Hematopoietic multipotent progenitor cell treated with erythropoietin and hydrocortisone succinate and interleukin-3 and kit ligand, for 6 days (in vitro differentiated cells): ENCODE measurements at regions not wholly inside any gene's neighbourhood (a gene's known extent, or its start where the extent isn't known, plus 50 kb on each side); places are given as distances from the start of the nearest gene placed in this dataset.
"Not testable (repeated sequence)": the region's sequence is repeated elsewhere in the genome, so short reads cannot be mapped to it uniquely, and the experiment has no call there.

Experiments
- DNase-seq: peaks from one replicate; pipeline ENCODE4 v3.0.0-alpha.2; 2015

DNA sequence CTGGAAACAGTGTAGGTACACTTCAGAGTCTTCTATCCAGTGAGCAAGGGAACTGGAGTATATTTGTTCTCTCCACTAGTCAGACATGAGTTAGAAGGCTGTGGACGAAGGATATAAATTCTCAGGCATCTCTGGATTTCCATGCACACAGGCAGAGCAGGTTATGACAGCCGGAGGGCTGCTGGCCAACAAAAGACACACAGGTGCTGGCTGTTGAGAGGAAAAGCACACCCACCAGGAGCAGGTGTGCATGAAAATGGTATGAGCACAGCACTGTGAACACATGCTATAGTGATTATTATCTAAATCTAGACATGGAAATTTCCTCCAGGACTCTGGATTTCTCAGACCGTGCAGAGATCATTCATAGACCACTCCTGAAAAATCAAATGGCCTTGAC lies 444.7 kb upstream of the RPS6KA3 start:
- no peak for DNase-seq

DNA sequence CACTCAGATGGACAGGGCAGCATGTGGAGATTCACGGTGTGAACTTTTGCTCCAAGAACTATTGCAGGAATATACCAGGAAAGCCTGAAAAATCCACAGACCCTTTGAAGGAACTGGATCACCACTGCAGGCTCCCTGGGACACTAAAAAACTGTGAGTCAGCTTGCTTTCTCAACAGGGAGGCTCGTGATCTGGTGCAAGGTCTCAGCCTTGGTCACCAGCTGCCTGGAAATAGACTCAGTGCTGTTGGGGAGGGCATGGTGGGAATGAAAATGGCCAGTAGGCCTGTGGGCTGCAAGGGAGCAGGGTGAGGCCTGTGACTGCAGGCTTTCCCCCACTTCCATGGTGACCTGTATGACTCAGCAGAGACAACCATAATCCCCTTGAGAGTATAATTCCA lies 426.4 kb upstream of the RPS6KA3 start:
- no peak for DNase-seq

DNA sequence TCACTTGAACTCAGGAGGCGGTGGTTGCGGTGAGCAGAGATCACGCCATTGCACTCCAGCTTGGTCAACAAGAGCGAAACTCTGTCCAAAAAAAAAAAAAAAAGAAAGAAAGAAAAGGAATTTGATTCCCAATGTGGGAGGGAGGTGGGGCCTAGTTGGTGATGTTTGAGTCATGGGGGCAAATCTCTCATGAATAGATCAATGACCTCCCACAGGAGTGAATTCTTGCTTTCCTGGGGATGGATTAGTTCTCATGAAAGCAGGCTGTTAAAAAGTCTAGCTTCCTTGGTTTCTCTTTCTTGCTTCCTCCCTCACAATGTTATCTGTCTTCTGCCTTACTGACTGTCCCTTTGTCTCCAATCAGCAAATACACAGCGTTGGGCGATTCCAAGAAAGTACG lies 419.5 kb upstream of the RPS6KA3 start:
- no peak for DNase-seq

DNA sequence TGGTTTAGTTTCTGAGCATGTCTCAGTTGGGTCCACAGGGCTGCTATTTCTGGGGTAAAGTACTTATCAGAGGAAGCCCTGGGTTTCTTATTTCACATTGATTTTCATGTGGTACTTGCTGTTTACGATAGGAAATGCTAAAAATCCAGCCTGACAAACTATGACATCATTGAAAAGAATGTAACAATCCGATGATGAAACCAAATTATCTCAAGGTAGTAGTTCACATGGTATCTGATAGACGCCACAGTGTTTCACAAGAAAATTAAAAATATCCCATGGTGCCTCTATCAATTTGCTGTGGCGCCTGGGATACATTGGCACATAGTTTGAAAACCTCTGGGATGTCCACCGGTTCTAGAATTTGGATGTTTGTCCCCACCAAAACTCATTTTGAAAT lies 418.9 kb upstream of the RPS6KA3 start:
- no peak for DNase-seq

GRCh38 chrX:20681683-20682082 lies 415.0 kb upstream of the RPS6KA3 start:
- DNase-seq, result no peak

- no peak for DNase-seq
Observed at GRCh38 chrX:20680998-20681397, 414.3 kb upstream of the RPS6KA3 start.

DNA sequence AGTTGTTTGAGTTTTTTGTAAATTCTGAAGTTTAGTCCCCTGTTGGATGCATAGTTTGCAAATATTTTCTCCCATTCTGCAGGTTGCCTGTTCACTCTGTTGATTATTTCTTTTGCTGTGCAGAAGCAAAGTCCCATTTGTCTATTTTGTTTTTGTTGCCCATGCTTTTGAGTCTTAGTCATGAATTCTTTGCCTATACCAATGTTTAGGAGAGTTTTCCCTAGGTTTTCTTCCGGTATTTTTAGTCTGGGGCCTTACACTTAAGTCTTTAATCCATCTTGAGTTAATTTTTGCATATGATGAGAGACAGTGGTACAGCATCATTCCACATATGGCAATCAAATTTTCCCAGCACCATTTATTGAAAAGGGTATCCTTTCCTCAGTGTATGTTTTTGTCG lies 405.8 kb upstream of the RPS6KA3 start:
- no peak for DNase-seq

DNA sequence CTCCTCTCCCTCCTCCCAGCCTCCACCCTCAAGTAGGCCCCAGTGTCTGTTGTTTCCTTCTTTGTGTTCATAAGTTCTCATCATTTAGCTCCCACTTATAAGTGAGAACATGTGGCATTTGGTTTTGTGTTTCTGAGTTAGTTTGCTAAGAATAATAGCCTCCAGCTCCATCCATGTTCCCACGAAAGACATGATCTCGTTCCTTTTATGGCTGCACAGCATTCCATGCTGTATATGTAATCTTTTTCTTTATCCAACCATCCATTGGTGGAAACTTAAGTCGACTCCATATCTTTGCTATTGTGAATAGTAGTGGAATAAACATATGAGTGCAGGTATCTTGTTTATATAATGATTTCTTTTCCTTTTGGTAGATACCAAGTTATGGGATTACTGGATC lies 405.0 kb upstream of the RPS6KA3 start:
- not testable (repeated sequence) for DNase-seq

GRCh38 chrX:20670611-20671010 lies 403.9 kb upstream of the RPS6KA3 start:
- DNase-seq, result no peak

GRCh38 chrX:20668550-20668949 lies 401.8 kb upstream of the RPS6KA3 start:
- DNase-seq, result no peak

GRCh38 chrX:20666331-20666730 lies 399.6 kb upstream of the RPS6KA3 start:
- DNase-seq, result no peak

- DNase-seq, result no peak
Observed at GRCh38 chrX:20665481-20665880, 398.8 kb upstream of the RPS6KA3 start.

DNA sequence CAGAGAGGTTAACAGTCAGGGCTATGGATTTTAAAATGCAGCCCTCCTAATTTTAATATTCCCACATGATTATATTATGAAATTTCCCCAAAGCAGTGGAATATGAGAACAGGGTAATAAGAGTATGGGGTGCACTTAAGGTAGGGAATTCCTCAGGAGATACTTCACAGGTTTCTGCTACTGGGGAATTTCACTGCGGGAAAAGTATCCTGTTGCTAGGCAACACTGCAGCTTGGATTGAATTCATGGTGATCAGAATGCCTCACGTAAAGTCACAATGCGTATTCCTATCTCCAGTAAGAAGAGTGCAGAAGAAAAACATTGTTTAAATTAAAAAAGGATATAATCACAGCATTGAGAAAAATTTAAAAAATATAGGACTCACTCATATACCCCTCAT lies 398.1 kb upstream of the RPS6KA3 start:
- DNase-seq, result no peak

DNA sequence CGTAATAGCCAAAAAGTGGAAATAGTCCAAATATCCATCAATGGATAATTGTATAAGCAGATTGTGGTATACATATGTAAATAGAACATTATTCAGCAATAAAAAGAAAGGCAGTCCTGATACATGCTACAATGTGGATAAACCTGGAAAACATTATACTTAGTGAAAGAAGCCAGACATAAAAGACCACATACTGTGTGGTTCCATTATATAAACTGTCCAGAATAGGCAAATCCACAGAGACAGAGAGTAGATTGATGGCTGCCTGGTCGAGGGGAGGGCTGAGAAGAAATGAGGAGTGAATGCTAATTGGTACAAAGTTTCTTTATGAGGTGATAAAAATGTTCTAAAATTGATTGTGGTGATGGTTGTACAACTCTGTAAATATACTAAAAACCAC lies 397.4 kb upstream of the RPS6KA3 start:
- DNase-seq, result no peak

DNA sequence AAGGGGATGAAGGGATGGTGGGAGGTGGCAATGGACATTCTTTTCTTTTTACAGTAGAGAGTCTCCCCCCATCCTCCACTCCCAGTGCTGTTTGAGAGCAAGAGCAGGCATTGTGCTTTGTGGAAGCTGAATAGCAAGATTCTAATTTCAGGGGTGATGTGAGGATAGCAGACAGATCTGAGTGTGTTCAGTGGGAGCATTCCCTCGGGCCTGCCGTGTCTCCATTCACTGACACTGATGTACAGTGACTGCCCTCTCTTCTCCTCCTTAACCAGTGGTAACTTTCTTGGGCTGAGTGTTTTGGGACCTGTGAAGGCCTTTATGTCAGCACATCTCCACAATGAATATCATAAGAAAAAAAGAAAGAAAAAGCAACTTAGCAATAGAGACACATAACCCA lies 396.6 kb upstream of the RPS6KA3 start:
- DNase-seq, result no peak

GRCh38 chrX:20656721-20657120 lies 390.0 kb upstream of the RPS6KA3 start:
- DNase-seq, result no peak

- DNase-seq, result no peak
Observed at GRCh38 chrX:20654596-20655106, 387.9 kb upstream of the RPS6KA3 start.

DNA sequence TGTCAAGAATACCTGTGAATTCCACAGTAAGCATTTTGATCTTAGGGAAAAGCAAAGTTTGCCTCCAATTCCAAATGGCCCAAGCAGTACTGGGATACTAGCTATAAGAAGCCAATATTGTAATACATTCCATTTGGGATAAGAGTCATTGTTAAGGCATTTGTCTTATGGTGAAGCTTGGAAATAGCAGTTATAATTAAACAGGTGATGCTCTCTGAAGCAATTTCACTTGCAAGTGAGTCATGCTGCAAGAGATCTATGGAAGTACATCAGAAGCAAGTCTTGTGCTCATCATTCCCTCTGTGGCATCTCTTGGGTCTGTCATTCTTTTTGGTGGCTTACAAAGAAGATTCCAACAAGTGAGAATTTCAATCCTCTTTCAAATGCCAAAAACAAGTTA lies 386.4 kb upstream of the RPS6KA3 start:
- no peak for DNase-seq

- no peak for DNase-seq
Observed at GRCh38 chrX:20641954-20642353, 375.2 kb upstream of the RPS6KA3 start.

GRCh38 chrX:20639115-20639514 lies 372.4 kb upstream of the RPS6KA3 start:
- DNase-seq, result no peak

- DNase-seq, result no peak
Observed at GRCh38 chrX:20637351-20637750, 370.6 kb upstream of the RPS6KA3 start.

DNA sequence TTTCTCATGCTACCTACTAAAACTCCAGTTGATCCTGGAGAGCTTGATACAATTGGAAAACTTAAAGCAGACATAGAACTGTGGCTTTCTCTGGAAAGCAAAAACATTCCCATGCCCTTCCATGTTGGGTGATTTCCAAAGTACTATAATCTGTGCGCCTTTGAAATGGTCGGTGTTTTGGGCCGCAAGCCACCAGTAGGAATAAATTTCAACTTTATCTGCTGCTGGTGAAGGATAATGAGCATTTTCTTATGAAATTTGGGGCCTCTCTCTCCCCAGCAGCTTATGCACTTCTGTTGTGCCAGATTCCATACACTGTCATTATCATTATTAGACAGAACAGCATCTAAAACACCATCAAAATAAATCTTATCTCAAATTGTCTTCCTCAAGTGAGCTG lies 366.7 kb upstream of the RPS6KA3 start:
- DNase-seq, result no peak

- no peak for DNase-seq
Observed at GRCh38 chrX:20623448-20623847, 356.7 kb upstream of the RPS6KA3 start.

DNA sequence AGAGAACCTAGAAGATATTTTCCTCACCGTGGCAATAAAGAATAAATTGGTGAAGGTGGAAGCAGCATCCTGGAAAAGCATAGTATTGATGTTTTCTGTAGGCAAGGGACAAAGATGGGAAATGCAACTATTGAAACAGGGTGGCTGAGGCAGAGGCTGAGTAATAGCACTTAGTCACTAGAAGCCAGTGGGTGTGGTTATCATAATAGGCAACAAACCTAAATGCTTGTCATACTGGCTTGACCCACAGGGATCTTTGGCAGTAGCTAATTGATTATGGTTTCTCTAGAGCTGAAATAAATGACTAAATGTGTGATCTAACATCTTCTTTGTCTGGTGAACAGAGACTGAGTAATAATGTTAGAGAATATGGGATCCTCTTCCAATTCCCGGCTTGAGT lies 353.6 kb upstream of the RPS6KA3 start:
- DNase-seq, result no peak

DNA sequence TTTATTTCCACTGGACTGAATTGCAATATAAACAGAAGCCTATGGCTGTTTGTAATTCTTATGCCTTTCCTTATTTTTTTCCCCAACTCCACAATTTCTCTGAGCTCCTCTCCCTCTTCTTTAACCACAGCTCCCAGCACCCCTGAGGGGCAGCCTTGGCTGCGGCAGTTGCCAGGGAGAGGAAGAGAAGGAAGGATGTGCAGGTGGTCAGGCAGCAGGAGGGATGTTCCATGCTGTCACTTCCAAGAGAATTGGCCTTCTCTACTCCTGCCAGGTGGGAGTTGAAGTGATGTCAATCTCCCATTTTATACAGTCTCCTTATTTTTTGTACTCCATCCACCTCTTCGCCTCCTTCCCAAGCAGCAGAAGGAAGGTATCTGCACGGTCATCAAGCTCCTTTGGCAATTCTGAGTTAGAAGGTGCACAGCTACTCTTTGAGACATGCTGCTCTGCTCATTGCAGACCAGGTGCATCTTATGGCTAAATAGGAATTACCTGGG lies 343.3 kb upstream of the RPS6KA3 start:
- no peak for DNase-seq

- DNase-seq, result no peak
Observed at GRCh38 chrX:20606831-20607230, 340.1 kb upstream of the RPS6KA3 start.
